ENCODE measurements at regions not wholly inside any gene's neighbourhood (a gene's known extent, or its start where the extent isn't known, plus 50 kb on each side); places are given as distances from the start of the nearest gene placed in this dataset.

DNA sequence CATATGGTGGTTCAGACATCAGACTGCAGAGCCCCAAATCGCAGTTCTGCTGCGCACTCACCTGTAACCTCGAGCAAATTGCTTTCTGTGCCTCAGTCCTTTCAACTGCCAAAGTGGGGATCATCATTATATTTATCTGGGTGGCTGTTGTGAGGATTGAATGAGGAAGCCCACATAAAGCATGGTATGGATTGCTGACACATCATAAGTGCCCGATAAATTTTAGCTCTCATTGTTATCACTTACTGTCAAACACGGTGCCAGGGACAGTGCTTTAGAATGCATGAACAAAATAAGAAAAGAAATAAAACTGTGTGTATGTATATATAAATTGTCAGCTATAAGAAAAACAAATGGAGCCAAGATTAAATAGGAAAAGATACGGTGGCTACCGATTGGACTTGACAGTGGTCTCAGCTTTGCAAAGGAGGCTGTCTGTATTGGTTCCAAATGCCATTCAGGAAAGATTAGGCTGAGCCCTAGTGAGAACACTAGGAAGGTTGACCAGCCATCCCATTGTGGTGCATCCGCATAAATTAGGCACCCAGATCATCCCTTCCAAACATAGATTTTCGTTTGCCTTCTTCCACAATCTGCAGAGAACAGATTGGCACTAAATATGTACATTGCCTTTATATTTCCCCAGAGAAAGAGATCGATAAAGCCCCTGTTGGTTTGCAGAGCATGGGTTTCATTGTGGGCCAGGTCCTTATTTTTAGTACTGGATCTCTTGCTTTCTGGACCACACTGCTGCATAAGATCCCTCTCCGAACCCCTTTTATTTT lies 91.8 kb upstream of the KAZN start:
- TF ChIP-seq, protein P1, sequence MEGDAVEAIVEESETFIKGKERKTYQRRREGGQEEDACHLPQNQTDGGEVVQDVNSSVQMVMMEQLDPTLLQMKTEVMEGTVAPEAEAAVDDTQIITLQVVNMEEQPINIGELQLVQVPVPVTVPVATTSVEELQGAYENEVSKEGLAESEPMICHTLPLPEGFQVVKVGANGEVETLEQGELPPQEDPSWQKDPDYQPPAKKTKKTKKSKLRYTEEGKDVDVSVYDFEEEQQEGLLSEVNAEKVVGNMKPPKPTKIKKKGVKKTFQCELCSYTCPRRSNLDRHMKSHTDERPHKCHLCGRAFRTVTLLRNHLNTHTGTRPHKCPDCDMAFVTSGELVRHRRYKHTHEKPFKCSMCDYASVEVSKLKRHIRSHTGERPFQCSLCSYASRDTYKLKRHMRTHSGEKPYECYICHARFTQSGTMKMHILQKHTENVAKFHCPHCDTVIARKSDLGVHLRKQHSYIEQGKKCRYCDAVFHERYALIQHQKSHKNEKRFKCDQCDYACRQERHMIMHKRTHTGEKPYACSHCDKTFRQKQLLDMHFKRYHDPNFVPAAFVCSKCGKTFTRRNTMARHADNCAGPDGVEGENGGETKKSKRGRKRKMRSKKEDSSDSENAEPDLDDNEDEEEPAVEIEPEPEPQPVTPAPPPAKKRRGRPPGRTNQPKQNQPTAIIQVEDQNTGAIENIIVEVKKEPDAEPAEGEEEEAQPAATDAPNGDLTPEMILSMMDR (IDR thresholded peaks at IDR 0.05; ENCODE audit: low read depth, low read length, poor library complexity, severe bottlenecking), result no peak
- no peak for TF ChIP-seq EZH2phosphoT487 (IDR thresholded peaks at IDR 0.05; ENCODE audit: borderline replicate concordance, low read length)

All from DOHH2 (cell line).